HepG2 (cell line): ENCODE measurements at regions not wholly inside any gene's neighbourhood (a gene's known extent, or its start where the extent isn't known, plus 50 kb on each side); places are given as distances from the start of the nearest gene placed in this dataset.
A peak's percentile ranks its signal among the peaks of the same experiment; 100 is the strongest.

Source experiments
- ATAC-seq: fragments of 200-7000 bp; cut with Tn5 transposase; 3 replicates; pipeline ENCODE4 v1.9.1; 2020; ENCODE audit warnings: mild to moderate bottlenecking, moderate library complexity
- BruUV-seq: library from RNA; stranded (reverse); fragments of 400-500 nt; replicated peaks from 2 replicates; lab custom pipeline; 2021; lab: Mats Ljungman, UMichigan
- CTCF ChIA-PET: fragments of 300-600 bp; formaldehyde crosslinking; extraction: SDS; loops from one replicate; lab custom pipeline; 2021; ENCODE audit warnings: low total read pairs, inconsistent platforms, low intra/inter-chr PET ratio; lab: Yijun Ruan, JAX
- POLR2A ChIA-PET: fragments of 350-600 bp; sonication (Branson Sonifier 250); formaldehyde crosslinking; loops from one replicate; lab custom pipeline; 2020; ENCODE audit warnings: antibody characterized with exemption, inconsistent platforms; lab: Yijun Ruan, JAX
- DNase-seq: peaks from one replicate; pipeline ENCODE4 v3.0.0-alpha.2; 2015; ENCODE audit warnings: low spot score
- FAIRE-seq: peaks from 3 replicates; lab custom pipeline; 2011; peaks lifted over from hg19 to GRCh38; lab: Jason Lieb, UNC
- H2AFZ ChIP-seq: one replicate; pipeline ENCODE4 v1.6.1; 2011; ENCODE audit warnings: low read length, inconsistent platforms
- H3K27ac ChIP-seq: fragments of 300-600 bp; 3 replicates; pipeline ENCODE4 v1.8.0; 2011; ENCODE audit warnings: mixed run types, mild to moderate bottlenecking, mixed read lengths, low read length, inconsistent platforms; ENCODE audit not compliant: insufficient read depth; ENCODE audit errors: extremely low read length
- H3K27me3 ChIP-seq, 2 experiments: fragments of 200-600 bp in 1 of 2; 2 replicates in 1 of 2; 3 replicates in 1 of 2; pipeline versions ENCODE4 v1.6.0 to v1.8.0; 2011; ENCODE audit warnings: low read length in 2 of 2, mild to moderate bottlenecking in 2 of 2, moderate library complexity in 2 of 2, inconsistent platforms in 1 of 2; ENCODE audit not compliant: insufficient read depth in 2 of 2, control insufficient read depth in 1 of 2
- H3K36me3 ChIP-seq, 2 experiments: fragments of 200-600 bp in 1 of 2; replicated peaks in 1 of 2; 2 replicates in 1 of 2; 3 replicates in 1 of 2; pipeline versions ENCODE4 v1.5.1 to v1.8.0; 2011; ENCODE audit warnings: low read length in 2 of 2, inconsistent platforms in 1 of 2; ENCODE audit not compliant: insufficient read depth in 2 of 2, control insufficient read depth in 1 of 2
- H3K4me1 ChIP-seq: 2 replicates; pipeline ENCODE4 v1.5.1; 2012; ENCODE audit warnings: low read length, inconsistent platforms; ENCODE audit not compliant: insufficient read depth
- H3K4me2 ChIP-seq: 2 replicates; pipeline ENCODE4 v1.6.0; 2011; ENCODE audit warnings: low read depth, low read length, inconsistent platforms
- H3K4me3 ChIP-seq, 3 experiments: fragments of 200-600 bp in 1 of 3; sonication (generic), shearing (Covaris generic) in 1 of 3; replicated peaks in 1 of 3; 2 replicates each; pipeline ENCODE4 v1.5.1; 2011 to 2016; ENCODE audit warnings: low read length in 3 of 3, inconsistent platforms in 2 of 3, low read depth in 2 of 3, mild to moderate bottlenecking in 2 of 3, control low read depth in 1 of 3, mixed read lengths in 1 of 3; ENCODE audit not compliant: insufficient read depth in 1 of 3
- H3K79me2 ChIP-seq: one replicate; pipeline ENCODE4 v1.6.1; 2011; ENCODE audit warnings: low read length, inconsistent platforms; ENCODE audit not compliant: insufficient read depth
- H3K9ac ChIP-seq: 2 replicates; pipeline ENCODE4 v1.6.0; 2011; ENCODE audit warnings: mild to moderate bottlenecking, low read depth, low read length, inconsistent platforms; ENCODE audit not compliant: insufficient read depth
- H3K9me3 ChIP-seq: 2 replicates; pipeline ENCODE4 v1.5.1; 2012; ENCODE audit warnings: mild to moderate bottlenecking, low read length
- H4K20me1 ChIP-seq: 2 replicates; pipeline ENCODE4 v1.6.0; 2011; ENCODE audit warnings: inconsistent platforms, mild to moderate bottlenecking, low read length, moderate library complexity; ENCODE audit not compliant: insufficient read depth
- ARNTL ChIP-seq: sonication (generic); formaldehyde crosslinking; IDR thresholded peaks from 2 replicates; pipeline ENCODE4 v1.4.0; 2020; ENCODE audit warnings: mild to moderate bottlenecking, missing genetic modification reagents
- HDAC2 ChIP-seq: sonication (generic); formaldehyde crosslinking; IDR thresholded peaks from 2 replicates; pipeline ENCODE4 v1.4.0; 2020; ENCODE audit warnings: missing genetic modification reagents
- HNRNPH1 ChIP-seq: fragments of 200-400 bp; formaldehyde crosslinking; optimal IDR thresholded peaks from 2 replicates; pipeline ENCODE3; 2017; ENCODE audit warnings: mild to moderate bottlenecking, low read depth, low read length
- KIAA2018 ChIP-seq: sonication (generic); formaldehyde crosslinking; IDR thresholded peaks from 2 replicates; pipeline ENCODE4 v1.5.0; 2020; ENCODE audit warnings: mild to moderate bottlenecking, missing genetic modification reagents, borderline replicate concordance
- NR2F6 ChIP-seq, 2 experiments: IDR thresholded peaks; 2 replicates each; pipeline ENCODE4 v1.6.1; 2016; ENCODE audit warnings: antibody characterized with exemption in 1 of 2, mild to moderate bottlenecking in 1 of 2
- PHF21A ChIP-seq: sonication (generic); formaldehyde crosslinking; IDR thresholded peaks from 2 replicates; pipeline ENCODE4 v1.5.0; 2020; ENCODE audit warnings: mild to moderate bottlenecking, missing genetic modification reagents
- PRDM15 ChIP-seq: sonication (generic); formaldehyde crosslinking; IDR thresholded peaks from 2 replicates; pipeline ENCODE4 v1.4.0; 2020; ENCODE audit warnings: missing genetic modification reagents
- WGBS: methylation state at CpG from one replicate; pipeline ENCODE4 v1.1.6; 2017; ENCODE audit warnings: low lambda C conversion rate; 5-methylcytosine and 5-hydroxymethylcytosine counted together
- in situ Hi-C: cut with HindIII; loops from 2 replicates; pipeline ENCODE4 v1.10.0; 2017; ENCODE audit warnings: low pct_unique_long_range_greater_than_20kb; ENCODE audit not compliant: extremely low pct_ligation_motif_present
- intact Hi-C: fragments of 100-400 bp; cut with micrococcal nuclease; formaldehyde crosslinking; loops from one replicate; pipeline ENCODE4 v1.10.0; 2022; ENCODE audit not compliant: unreplicated experiment
- TF ChIP-seq, protein P1 (sequence below): sonication (generic); formaldehyde crosslinking; conservative IDR thresholded peaks from 2 replicates; pipeline ENCODE4 v1.4.0; 2020; ENCODE audit warnings: missing genetic modification reagents

DNA sequence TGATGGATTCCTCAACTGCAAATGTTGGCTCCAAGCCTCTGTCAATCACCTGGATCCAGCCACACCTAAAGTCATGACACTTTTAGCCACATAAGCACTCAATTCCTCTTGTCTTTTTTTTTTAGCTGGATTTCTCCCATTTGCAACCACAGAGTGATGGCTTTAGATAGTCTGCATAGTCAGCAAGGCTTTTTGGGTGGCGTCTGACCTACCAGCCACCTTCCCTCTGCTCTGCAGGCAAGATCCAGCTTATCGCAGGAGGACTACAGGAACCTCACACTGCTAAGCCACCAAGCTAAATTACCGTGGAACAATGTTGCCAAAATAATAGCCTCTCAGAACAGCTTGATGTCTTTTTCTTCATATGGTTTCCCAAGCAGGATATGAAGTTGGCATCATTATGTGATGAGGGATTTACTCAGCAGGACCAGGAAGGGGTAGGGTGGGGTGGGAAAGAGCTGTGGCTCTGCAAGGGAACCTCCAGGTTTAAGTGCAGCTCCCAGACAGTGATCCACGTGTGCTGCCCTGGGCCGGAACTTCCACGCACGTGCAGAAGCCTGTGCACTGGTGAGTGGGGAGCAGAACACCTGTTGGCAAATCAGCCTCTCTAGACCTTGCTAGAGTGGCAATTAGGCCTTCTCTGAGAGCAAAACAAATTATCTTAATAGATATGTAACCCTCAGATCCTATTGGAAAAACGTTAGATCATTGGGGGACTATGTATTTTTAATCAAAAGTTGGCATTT, 170.6 kb upstream of the NCK2 start (continued):
- no peak for TF ChIP-seq PRDM15 (CRISPR knock-in tag)

DNA sequence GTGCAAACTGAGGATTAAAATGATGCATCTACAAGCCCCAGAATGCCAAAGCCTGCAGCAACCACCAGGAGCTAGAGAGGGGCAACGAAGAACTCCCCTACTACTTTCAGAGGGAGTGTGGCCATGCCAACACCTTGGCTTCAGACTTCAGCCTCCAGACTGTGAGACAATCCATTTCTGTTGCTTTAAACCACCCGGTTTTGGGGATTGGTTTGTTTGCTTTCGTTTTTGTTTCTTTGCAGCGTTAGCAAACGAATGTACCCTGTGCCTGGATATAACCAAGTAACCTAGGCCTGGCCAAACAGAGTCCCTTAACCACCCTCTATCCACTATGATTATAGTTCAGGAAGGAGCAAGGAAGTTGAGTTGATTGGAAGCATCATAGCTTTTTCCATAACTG, 171.2 kb upstream of the NCK2 start:
- Histone ChIP-seq H3K9ac (no peak overlapping the region), H2AFZ (no peak overlapping the region), H4K20me1 (no peaks in the 10 kb centered on the region), H3K36me3 (no peaks in the 10 kb centered on the region), H3K9me3 (no peaks in the 10 kb centered on the region), H3K79me2 (no peaks in the 10 kb centered on the region), H3K27me3 (peaks cover 2 to 44% of the 10 kb centered on the region in 2 experiments; a peak in 4 of 5 replicates), H3K4me2 (peak overlapping the region; percentile 19), H3K27ac (no peak overlapping the region), H3K4me1 (peaks cover 13% of the 10 kb centered on the region), H3K4me3 (no peak overlapping the region)
- CTCF ChIA-PET, result no interaction called here
- no TSS peak for BruUV-seq
- in situ Hi-C loops, result no loop called here
- ATAC-seq, result no peak
- intact Hi-C loops, result no loop called here
- POLR2A ChIA-PET, result no interaction called here
- no peak for DNase-seq
- FAIRE-seq, result no peak
- WGBS, result 2% methylated on average over 5 of the region's 5 CpGs
- TF ChIP-seq NR2F6 (IDR thresholded peaks at IDR 0.05) (no peak), NR2F6 (CRISPR knock-in tag; IDR thresholded peaks at IDR 0.05) (no peak), KIAA2018 (no peak), HNRNPH1 (no peak), HDAC2 (CRISPR knock-in tag) (no peak), PHF21A (CRISPR knock-in tag) (no peak), ARNTL (CRISPR knock-in tag) (no peak)
- TF ChIP-seq, protein P1, sequence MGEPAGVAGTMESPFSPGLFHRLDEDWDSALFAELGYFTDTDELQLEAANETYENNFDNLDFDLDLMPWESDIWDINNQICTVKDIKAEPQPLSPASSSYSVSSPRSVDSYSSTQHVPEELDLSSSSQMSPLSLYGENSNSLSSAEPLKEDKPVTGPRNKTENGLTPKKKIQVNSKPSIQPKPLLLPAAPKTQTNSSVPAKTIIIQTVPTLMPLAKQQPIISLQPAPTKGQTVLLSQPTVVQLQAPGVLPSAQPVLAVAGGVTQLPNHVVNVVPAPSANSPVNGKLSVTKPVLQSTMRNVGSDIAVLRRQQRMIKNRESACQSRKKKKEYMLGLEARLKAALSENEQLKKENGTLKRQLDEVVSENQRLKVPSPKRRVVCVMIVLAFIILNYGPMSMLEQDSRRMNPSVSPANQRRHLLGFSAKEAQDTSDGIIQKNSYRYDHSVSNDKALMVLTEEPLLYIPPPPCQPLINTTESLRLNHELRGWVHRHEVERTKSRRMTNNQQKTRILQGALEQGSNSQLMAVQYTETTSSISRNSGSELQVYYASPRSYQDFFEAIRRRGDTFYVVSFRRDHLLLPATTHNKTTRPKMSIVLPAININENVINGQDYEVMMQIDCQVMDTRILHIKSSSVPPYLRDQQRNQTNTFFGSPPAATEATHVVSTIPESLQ (CRISPR knock-in tag), result no peak
